Vagina (tissue), 2 donors: ENCODE measurements at regions not wholly inside any gene's neighbourhood (a gene's known extent, or its start where the extent isn't known, plus 50 kb on each side); places are given as distances from the start of the nearest gene placed in this dataset.

Experiments
- DNase-seq, 2 donors: peaks; one replicate each; pipeline ENCODE4 v3.0.0-alpha.2; 2017; ENCODE audit errors: extremely low spot score in 2 of 2
- H3K27ac ChIP-seq: fragments of 200-600 bp; sonication (generic); one replicate; pipeline ENCODE4 v1.5.1; 2019
- H3K27me3 ChIP-seq: fragments of 200-600 bp; sonication (generic); one replicate; pipeline ENCODE4 v1.5.1; 2019
- H3K36me3 ChIP-seq, 2 donors: fragments of 200-600 bp; sonication (generic); one replicate each; pipeline ENCODE4 v1.5.1; 2017 to 2019
- H3K4me1 ChIP-seq: fragments of 200-600 bp; sonication (generic); one replicate; pipeline ENCODE4 v1.5.1; 2019
- H3K4me3 ChIP-seq, 2 donors: fragments of 200-600 bp; sonication (generic); 1 replicate in 1 of 2; 2 replicates in 1 of 2; pipeline ENCODE4 v1.5.1; 2016 to 2019
- H3K9me3 ChIP-seq: fragments of 200-600 bp; sonication (generic); one replicate; pipeline ENCODE4 v1.5.1; 2019
- POLR2A ChIP-seq, 2 donors: fragments of 450-650 bp; IDR thresholded peaks; one replicate each; pipeline ENCODE4 v1.6.1; 2017; ENCODE audit warnings: antibody characterized with exemption in 2 of 2, mild to moderate bottlenecking in 2 of 2, moderate library complexity in 2 of 2
- POLR2AphosphoS5 ChIP-seq, 2 donors: sonication (generic); formaldehyde crosslinking; IDR thresholded peaks; one replicate each; pipeline ENCODE4 v1.9.0; 2017; ENCODE audit warnings: antibody characterized with exemption in 2 of 2, mild to moderate bottlenecking in 2 of 2, low read depth in 1 of 2; ENCODE audit not compliant: insufficient read depth in 1 of 2
- intact Hi-C: fragments of 100-400 bp; cut with DNase I; formaldehyde crosslinking; loops from one replicate; pipeline ENCODE4 v1.15.1; 2023
- TF ChIP-seq, protein P1 (sequence below), 3 experiments: fragments of 450-650 bp in 2 of 3; fragments of 200-600 bp in 1 of 3; sonication (generic) in 1 of 3; IDR thresholded peaks; one replicate each; pipeline ENCODE4 v1.5.1; 2017 to 2019; ENCODE audit warnings: antibody characterized with exemption in 3 of 3, mild to moderate bottlenecking in 2 of 3, moderate library complexity in 2 of 3

DNA sequence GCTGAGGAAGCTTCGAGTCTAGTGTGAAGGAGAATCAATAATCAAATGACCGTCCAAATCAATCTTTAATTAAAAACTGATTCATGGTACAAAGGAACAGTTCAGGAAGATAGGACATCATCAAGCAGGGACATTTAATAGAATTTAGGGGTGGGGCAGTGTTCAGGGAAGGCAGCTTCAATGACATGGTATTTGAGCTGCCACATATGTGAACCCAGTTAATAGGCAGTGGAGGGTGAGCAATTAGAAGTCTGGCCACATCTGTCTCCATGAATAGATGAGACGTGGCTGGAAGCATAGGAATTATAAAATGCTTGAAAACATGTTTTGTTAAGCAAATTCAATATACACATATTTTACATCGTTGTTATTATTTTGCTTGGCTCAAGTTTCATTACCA lies 362.7 kb downstream of the PRDM2 start:
- no peaks in the 10 kb centered on the region for H3K4me1 ChIP-seq
- H3K4me3 ChIP-seq, result no peak overlapping the region
- H3K36me3 ChIP-seq, result no peaks in the 10 kb centered on the region
- DNase-seq, result no peak
- H3K27me3 ChIP-seq, result no peaks in the 10 kb centered on the region
- intact Hi-C loops, result no loop called here
- H3K9me3 ChIP-seq, result no peaks in the 10 kb centered on the region
- TF ChIP-seq POLR2AphosphoS5 (IDR thresholded peaks at IDR 0.05; ENCODE audit: insufficient read depth in 1 of 2, low read depth in 1 of 2) (no peak), POLR2A (IDR thresholded peaks at IDR 0.05) (no peak)
- TF ChIP-seq, protein P1, sequence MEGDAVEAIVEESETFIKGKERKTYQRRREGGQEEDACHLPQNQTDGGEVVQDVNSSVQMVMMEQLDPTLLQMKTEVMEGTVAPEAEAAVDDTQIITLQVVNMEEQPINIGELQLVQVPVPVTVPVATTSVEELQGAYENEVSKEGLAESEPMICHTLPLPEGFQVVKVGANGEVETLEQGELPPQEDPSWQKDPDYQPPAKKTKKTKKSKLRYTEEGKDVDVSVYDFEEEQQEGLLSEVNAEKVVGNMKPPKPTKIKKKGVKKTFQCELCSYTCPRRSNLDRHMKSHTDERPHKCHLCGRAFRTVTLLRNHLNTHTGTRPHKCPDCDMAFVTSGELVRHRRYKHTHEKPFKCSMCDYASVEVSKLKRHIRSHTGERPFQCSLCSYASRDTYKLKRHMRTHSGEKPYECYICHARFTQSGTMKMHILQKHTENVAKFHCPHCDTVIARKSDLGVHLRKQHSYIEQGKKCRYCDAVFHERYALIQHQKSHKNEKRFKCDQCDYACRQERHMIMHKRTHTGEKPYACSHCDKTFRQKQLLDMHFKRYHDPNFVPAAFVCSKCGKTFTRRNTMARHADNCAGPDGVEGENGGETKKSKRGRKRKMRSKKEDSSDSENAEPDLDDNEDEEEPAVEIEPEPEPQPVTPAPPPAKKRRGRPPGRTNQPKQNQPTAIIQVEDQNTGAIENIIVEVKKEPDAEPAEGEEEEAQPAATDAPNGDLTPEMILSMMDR (IDR thresholded peaks at IDR 0.05), result no peak
- H3K27ac ChIP-seq, result no peak overlapping the region

DNA sequence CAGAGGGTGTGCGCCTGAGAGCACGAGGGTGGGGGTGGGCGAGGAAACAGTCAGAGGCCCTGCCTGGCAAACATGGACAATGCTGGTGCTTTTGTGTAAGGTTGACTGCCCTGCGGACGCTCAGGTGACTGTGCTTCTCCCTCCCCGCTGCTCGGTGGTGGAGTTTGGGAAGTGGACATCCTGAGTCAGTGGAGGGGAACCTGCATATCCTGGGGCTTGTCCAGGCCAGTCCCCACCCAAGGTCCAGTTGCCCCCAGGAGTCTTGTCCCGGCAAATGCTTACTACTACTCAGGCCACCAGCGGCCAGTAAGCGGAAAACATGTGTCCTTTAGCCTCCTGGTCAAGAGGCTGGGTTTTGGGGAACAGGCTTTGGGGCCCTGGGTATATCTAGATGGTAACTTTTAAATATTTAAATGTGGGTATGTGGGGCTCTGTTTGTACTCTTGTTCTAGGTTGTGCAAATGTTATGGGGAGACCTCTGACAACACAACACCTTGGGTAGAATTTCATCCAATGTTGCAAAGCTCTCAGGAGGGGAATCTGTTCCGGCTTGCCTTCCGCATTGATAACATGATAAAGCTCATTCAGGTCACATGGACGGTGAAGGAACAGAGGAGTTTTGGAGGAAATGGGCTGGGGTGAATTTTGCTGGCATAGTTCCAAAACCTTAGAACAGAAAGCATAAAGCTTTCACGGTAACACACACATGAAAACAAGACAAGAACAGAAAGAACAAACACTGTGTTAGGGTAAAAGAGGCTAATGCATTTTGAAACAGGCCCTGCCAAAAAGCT lies 364.9 kb downstream of the PRDM2 start:
- Histone ChIP-seq H3K36me3 (no peaks in the 10 kb centered on the region), H3K9me3 (no peaks in the 10 kb centered on the region), H3K27me3 (no peaks in the 10 kb centered on the region), H3K4me1 (no peaks in the 10 kb centered on the region), H3K27ac (no peak overlapping the region), H3K4me3 (no peak overlapping the region)
- intact Hi-C loops, result no loop called here
- TF ChIP-seq POLR2AphosphoS5 (IDR thresholded peaks at IDR 0.05; ENCODE audit: insufficient read depth in 1 of 2, low read depth in 1 of 2) (no peak), POLR2A (IDR thresholded peaks at IDR 0.05) (no peak)
- TF ChIP-seq, protein P1 (IDR thresholded peaks at IDR 0.05), result no peak
- DNase-seq, result no peak

DNA sequence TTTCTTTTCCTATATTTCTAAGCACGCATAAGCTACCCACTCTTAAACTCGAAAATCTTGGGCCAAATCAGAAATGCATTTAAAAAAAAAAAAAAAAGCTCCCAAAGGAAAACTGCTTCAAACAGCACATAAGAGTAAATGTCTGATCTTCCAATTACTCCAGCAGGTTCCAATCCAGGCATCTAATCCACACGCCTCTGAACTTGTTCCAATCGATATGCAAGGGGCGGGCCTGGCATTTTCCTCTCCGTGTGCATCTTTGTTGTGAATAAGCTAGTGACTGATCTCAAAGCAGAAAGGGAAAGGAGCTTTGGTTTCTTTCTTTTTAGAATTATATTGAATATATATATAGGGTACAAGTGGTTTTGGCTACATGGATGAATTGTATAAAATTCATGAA lies 365.5 kb downstream of the PRDM2 start:
- Histone ChIP-seq H3K4me1 (no peaks in the 10 kb centered on the region), H3K9me3 (no peaks in the 10 kb centered on the region), H3K36me3 (no peaks in the 10 kb centered on the region), H3K27ac (no peak overlapping the region), H3K27me3 (no peaks in the 10 kb centered on the region), H3K4me3 (no peak overlapping the region)
- intact Hi-C loops, result no loop called here
- no peak for DNase-seq
- TF ChIP-seq POLR2AphosphoS5 (IDR thresholded peaks at IDR 0.05; ENCODE audit: insufficient read depth in 1 of 2, low read depth in 1 of 2) (no peak), POLR2A (IDR thresholded peaks at IDR 0.05) (no peak)
- TF ChIP-seq, protein P1 (IDR thresholded peaks at IDR 0.05), result no peak

DNA sequence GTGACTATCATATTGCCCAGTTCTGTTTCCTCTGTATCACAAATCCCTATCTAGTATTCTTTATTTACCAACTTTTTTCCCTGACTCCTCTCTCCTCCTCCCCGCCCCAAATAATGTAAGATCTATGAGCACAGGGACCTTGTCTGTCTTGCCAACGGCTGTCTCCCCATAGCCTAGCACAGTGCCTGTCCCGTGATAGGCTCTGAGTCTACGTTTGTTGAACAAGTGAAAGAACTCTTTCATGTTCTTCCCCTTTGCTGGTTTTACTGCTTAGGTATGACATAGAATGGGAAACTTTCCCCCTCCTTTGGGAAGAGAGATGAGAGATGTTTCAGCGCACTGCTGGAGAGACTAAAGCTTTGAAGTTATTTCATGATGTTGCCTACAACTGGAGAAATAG lies 367.0 kb downstream of the PRDM2 start:
- H3K27me3 ChIP-seq, result no peaks in the 10 kb centered on the region
- H3K4me3 ChIP-seq, result no peak overlapping the region
- H3K36me3 ChIP-seq, result no peaks in the 10 kb centered on the region
- H3K9me3 ChIP-seq, result no peaks in the 10 kb centered on the region
- H3K4me1 ChIP-seq, result no peaks in the 10 kb centered on the region
- DNase-seq, result no peak
- H3K27ac ChIP-seq, result no peak overlapping the region
- TF ChIP-seq POLR2A (IDR thresholded peaks at IDR 0.05) (no peak), POLR2AphosphoS5 (IDR thresholded peaks at IDR 0.05; ENCODE audit: insufficient read depth in 1 of 2, low read depth in 1 of 2) (no peak)
- TF ChIP-seq, protein P1 (IDR thresholded peaks at IDR 0.05), result no peak
- intact Hi-C loops, result no loop called here

DNA sequence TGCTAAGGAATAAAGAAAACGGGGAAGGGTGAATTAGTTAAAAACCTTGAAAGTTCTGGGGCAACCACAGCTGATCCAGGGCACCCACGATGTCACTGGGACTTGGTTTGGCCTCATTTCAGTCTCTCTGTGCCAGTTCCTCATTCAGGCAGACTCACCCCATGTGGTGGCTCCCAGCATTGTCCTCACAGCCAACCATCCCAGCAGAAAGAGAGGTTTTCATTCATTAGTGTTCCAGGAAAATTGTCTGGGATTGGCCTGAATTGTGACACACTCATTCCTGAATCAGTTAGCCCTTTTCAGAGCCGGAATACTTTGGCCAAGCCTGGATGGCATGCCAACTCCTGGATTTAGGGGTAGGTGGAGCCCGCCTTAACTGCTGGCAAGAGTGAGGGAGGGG lies 367.7 kb downstream of the PRDM2 start:
- no peaks in the 10 kb centered on the region for H3K27me3 ChIP-seq
- H3K36me3 ChIP-seq, result no peaks in the 10 kb centered on the region
- H3K4me3 ChIP-seq, result no peak overlapping the region
- TF ChIP-seq, protein P1 (IDR thresholded peaks at IDR 0.05), result no peak
- TF ChIP-seq POLR2A (IDR thresholded peaks at IDR 0.05), result no peak
- TF ChIP-seq POLR2AphosphoS5 (IDR thresholded peaks at IDR 0.05; ENCODE audit: insufficient read depth in 1 of 2, low read depth in 1 of 2), result no peak
- intact Hi-C loops, result no loop called here
- no peak for DNase-seq
- H3K4me1 ChIP-seq, result no peaks in the 10 kb centered on the region
- H3K27ac ChIP-seq, result no peak overlapping the region
- H3K9me3 ChIP-seq, result no peaks in the 10 kb centered on the region
